GM23338 (cell line): ENCODE measurements at regions not wholly inside any gene's neighbourhood (a gene's known extent, or its start where the extent isn't known, plus 50 kb on each side); places are given as distances from the start of the nearest gene placed in this dataset.

ENCODE experiments used
- ATAC-seq: fragments of 200-7000 bp; cut with Tn5 transposase; 3 replicates; pipeline ENCODE4 v1.9.1; 2020
- DNase-seq: peaks from one replicate; pipeline ENCODE4 v3.0.0-alpha.2; 2015; ENCODE audit warnings: low spot score
- H2AFZ ChIP-seq: fragments of 200-600 bp; sonication (generic); 2 replicates; pipeline ENCODE4 v1.8.0; 2016; ENCODE audit warnings: antibody characterized with exemption, mild to moderate bottlenecking, moderate library complexity
- H3F3A ChIP-seq: fragments of 200-600 bp; sonication (generic); replicated peaks from 2 replicates; pipeline ENCODE4 v1.8.0; 2017; ENCODE audit warnings: antibody characterized with exemption, mixed run types, low read depth
- H3K27ac ChIP-seq: fragments of 200-600 bp; sonication (generic); 2 replicates; pipeline ENCODE4 v1.6.1; 2016; ENCODE audit warnings: low read depth
- H3K27me3 ChIP-seq: fragments of 200-600 bp; sonication (generic); 2 replicates; pipeline ENCODE4 v1.8.0; 2016; ENCODE audit warnings: mild to moderate bottlenecking, mixed run types, moderate library complexity; ENCODE audit not compliant: insufficient read depth
- H3K36me3 ChIP-seq: fragments of 200-600 bp; sonication (generic); 2 replicates; pipeline ENCODE4 v1.8.0; 2016; ENCODE audit warnings: mild to moderate bottlenecking; ENCODE audit not compliant: insufficient read depth
- H3K4me1 ChIP-seq: fragments of 200-600 bp; sonication (generic); 2 replicates; pipeline ENCODE4 v1.8.0; 2016; ENCODE audit warnings: mild to moderate bottlenecking, moderate library complexity; ENCODE audit not compliant: insufficient read depth
- H3K4me2 ChIP-seq: fragments of 200-600 bp; sonication (generic); 2 replicates; pipeline ENCODE4 v1.7.1; 2017; ENCODE audit warnings: mixed run types
- H3K4me3 ChIP-seq: fragments of 200-600 bp; sonication (generic); 2 replicates; pipeline ENCODE4 v1.6.1; 2016; ENCODE audit warnings: mixed run types
- H3K79me2 ChIP-seq: fragments of 200-600 bp; sonication (generic); replicated peaks from 2 replicates; pipeline ENCODE4 v1.8.0; 2017; ENCODE audit warnings: mild to moderate bottlenecking; ENCODE audit not compliant: insufficient read depth
- H3K9me2 ChIP-seq: fragments of 200-600 bp; sonication (generic); 2 replicates; pipeline ENCODE4 v1.8.0; 2017; ENCODE audit not compliant: insufficient read depth
- H4K20me1 ChIP-seq: fragments of 200-600 bp; sonication (generic); replicated peaks from 2 replicates; pipeline ENCODE4 v1.8.0; 2017; ENCODE audit warnings: mild to moderate bottlenecking; ENCODE audit not compliant: insufficient read depth
- H3K27ac Mint-ChIP-seq: 2 replicates; pipeline ENCODE4 v1.8.0; 2020; ENCODE audit warnings: inconsistent platforms, mild to moderate bottlenecking, moderate library complexity, mixed read lengths
- H3K27me3 Mint-ChIP-seq: 3 replicates; pipeline ENCODE4 v1.8.0; 2022; ENCODE audit warnings: low read depth, mild to moderate bottlenecking, moderate library complexity, mixed read lengths, inconsistent platforms; ENCODE audit not compliant: insufficient read depth, poor library complexity
- H3K36me3 Mint-ChIP-seq: 3 replicates; pipeline ENCODE4 v1.8.0; 2021; ENCODE audit warnings: low read depth, mild to moderate bottlenecking, inconsistent platforms, moderate library complexity, mixed read lengths
- H3K4me1 Mint-ChIP-seq: 3 replicates; pipeline ENCODE4 v1.8.0; 2020; ENCODE audit warnings: mild to moderate bottlenecking, inconsistent platforms, mixed read lengths
- H3K4me3 Mint-ChIP-seq: 3 replicates; pipeline ENCODE4 v1.8.0; 2021; ENCODE audit warnings: moderate library complexity, mild to moderate bottlenecking, inconsistent platforms, mixed read lengths
- H3K9me3 Mint-ChIP-seq: 3 replicates; pipeline ENCODE4 v1.8.0; 2020; ENCODE audit warnings: moderate library complexity, mild to moderate bottlenecking, inconsistent platforms, mixed read lengths
- CREB1 ChIP-seq: fragments of 250-450 bp; sonication (Bioruptor Pico); IDR thresholded peaks from 2 replicates; pipeline ENCODE4 v1.5.0; 2020; ENCODE audit warnings: low read depth, mild to moderate bottlenecking, moderate library complexity
- EZH2 ChIP-seq: fragments of 200-600 bp; sonication (generic); IDR thresholded peaks from one replicate; pipeline ENCODE4 v1.8.0; 2017; ENCODE audit warnings: antibody characterized with exemption, mild to moderate bottlenecking, low read depth; ENCODE audit not compliant: unreplicated experiment
- EZH2phosphoT487 ChIP-seq: fragments of 200-600 bp; sonication (generic); IDR thresholded peaks from one replicate; pipeline ENCODE4 v1.8.1; 2018; ENCODE audit warnings: antibody characterized with exemption; ENCODE audit not compliant: unreplicated experiment
- JUNB ChIP-seq: IDR thresholded peaks from one replicate; pipeline ENCODE4 v1.6.1; 2016; ENCODE audit warnings: antibody characterized with exemption; ENCODE audit not compliant: unreplicated experiment
- NANOG ChIP-seq: IDR thresholded peaks from 2 replicates; pipeline ENCODE4 v1.6.1; 2016; ENCODE audit warnings: antibody characterized with exemption, borderline replicate concordance
- POLR2AphosphoS5 ChIP-seq: IDR thresholded peaks from 2 replicates; pipeline ENCODE4 v1.6.1; 2016; ENCODE audit warnings: antibody characterized with exemption, low read depth
- STAT1 ChIP-seq: IDR thresholded peaks from one replicate; pipeline ENCODE4 v1.6.1; 2016; ENCODE audit warnings: antibody characterized with exemption; ENCODE audit not compliant: unreplicated experiment
- ZNF114 ChIP-seq: fragments of 250-450 bp; sonication (Bioruptor Pico); IDR thresholded peaks from 2 replicates; pipeline ENCODE4 v1.5.0; 2020; ENCODE audit warnings: mild to moderate bottlenecking, moderate library complexity
- ZNF331 ChIP-seq: fragments of 250-450 bp; sonication (Bioruptor Pico); IDR thresholded peaks from 2 replicates; pipeline ENCODE4 v1.5.0; 2020; ENCODE audit warnings: low read depth, mild to moderate bottlenecking, moderate library complexity
- TF ChIP-seq, protein P1 (sequence below): IDR thresholded peaks from one replicate; pipeline ENCODE4 v1.6.1; 2018; ENCODE audit warnings: antibody characterized with exemption; ENCODE audit not compliant: unreplicated experiment
- TF ChIP-seq, protein P2 (sequence below), 2 experiments: fragments of 200-600 bp in 1 of 2; sonication (generic) in 1 of 2; conservative IDR thresholded peaks; 2 replicates each; pipeline versions ENCODE4 v1.5.1 to v1.6.1; 2016 to 2017; ENCODE audit warnings: antibody characterized with exemption in 2 of 2, low read depth in 2 of 2, mild to moderate bottlenecking in 2 of 2, moderate library complexity in 1 of 2
- TF ChIP-seq, protein P3 (sequence below): fragments of 250-450 bp; sonication (Bioruptor Pico); IDR thresholded peaks from 2 replicates; pipeline ENCODE4 v1.5.0; 2020; ENCODE audit warnings: mild to moderate bottlenecking, moderate library complexity
- TF ChIP-seq, protein P4 (sequence below): IDR thresholded peaks from 2 replicates; pipeline ENCODE4 v1.6.1; 2016; ENCODE audit warnings: antibody characterized with exemption

DNA sequence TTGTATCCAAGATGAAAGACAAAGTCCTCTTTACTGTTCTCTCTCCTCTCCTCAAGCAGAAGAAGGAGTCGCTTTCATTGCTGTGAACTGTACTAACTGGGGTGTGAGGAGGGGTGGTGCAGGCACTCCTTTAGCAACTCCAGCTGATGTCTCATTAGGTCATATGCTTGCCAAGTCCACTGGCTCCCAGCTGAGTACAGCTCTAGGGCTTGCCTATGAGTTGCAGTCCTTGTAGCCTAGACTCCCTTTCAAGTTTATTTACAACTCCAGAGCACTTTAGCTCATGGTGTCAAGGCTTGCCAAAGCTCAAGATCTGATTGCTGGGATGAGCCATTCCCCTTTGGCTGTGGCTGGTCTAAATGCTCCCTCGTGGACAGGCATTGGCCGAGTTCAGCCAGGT, 55.1 kb upstream of the PDGFD start:
- H3K4me3 ChIP-seq = no peak overlapping the region
- no peaks in the 10 kb centered on the region for H3K79me2 ChIP-seq
- no peaks in the 10 kb centered on the region for H3K27me3 Mint-ChIP-seq
- H3K27ac ChIP-seq = no peak overlapping the region
- H2AFZ ChIP-seq = no peak overlapping the region
- H3K9me2 ChIP-seq = peaks cover 6% of the 10 kb centered on the region; the same call in 1 of the 2 replicates
- H4K20me1 ChIP-seq = no peaks in the 10 kb centered on the region
- no peaks in the 10 kb centered on the region for H3K36me3 ChIP-seq
- no peaks in the 10 kb centered on the region for H3K4me1 Mint-ChIP-seq
- ATAC-seq (no peak), DNase-seq (no peak)
- no peaks in the 10 kb centered on the region for H3F3A ChIP-seq
- no peak overlapping the region for H3K27ac Mint-ChIP-seq
- H3K4me1 ChIP-seq = no peaks in the 10 kb centered on the region
- TF ChIP-seq ZNF331 (CRISPR knock-in tag) = no peak
- no peak for TF ChIP-seq CREB1 (CRISPR knock-in tag)
- TF ChIP-seq ZNF114 = no peak
- no peak for TF ChIP-seq EZH2phosphoT487
- TF ChIP-seq, protein P1, sequence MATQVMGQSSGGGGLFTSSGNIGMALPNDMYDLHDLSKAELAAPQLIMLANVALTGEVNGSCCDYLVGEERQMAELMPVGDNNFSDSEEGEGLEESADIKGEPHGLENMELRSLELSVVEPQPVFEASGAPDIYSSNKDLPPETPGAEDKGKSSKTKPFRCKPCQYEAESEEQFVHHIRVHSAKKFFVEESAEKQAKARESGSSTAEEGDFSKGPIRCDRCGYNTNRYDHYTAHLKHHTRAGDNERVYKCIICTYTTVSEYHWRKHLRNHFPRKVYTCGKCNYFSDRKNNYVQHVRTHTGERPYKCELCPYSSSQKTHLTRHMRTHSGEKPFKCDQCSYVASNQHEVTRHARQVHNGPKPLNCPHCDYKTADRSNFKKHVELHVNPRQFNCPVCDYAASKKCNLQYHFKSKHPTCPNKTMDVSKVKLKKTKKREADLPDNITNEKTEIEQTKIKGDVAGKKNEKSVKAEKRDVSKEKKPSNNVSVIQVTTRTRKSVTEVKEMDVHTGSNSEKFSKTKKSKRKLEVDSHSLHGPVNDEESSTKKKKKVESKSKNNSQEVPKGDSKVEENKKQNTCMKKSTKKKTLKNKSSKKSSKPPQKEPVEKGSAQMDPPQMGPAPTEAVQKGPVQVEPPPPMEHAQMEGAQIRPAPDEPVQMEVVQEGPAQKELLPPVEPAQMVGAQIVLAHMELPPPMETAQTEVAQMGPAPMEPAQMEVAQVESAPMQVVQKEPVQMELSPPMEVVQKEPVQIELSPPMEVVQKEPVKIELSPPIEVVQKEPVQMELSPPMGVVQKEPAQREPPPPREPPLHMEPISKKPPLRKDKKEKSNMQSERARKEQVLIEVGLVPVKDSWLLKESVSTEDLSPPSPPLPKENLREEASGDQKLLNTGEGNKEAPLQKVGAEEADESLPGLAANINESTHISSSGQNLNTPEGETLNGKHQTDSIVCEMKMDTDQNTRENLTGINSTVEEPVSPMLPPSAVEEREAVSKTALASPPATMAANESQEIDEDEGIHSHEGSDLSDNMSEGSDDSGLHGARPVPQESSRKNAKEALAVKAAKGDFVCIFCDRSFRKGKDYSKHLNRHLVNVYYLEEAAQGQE = no peak
- no peak for TF ChIP-seq JUNB
- TF ChIP-seq, protein P2, sequence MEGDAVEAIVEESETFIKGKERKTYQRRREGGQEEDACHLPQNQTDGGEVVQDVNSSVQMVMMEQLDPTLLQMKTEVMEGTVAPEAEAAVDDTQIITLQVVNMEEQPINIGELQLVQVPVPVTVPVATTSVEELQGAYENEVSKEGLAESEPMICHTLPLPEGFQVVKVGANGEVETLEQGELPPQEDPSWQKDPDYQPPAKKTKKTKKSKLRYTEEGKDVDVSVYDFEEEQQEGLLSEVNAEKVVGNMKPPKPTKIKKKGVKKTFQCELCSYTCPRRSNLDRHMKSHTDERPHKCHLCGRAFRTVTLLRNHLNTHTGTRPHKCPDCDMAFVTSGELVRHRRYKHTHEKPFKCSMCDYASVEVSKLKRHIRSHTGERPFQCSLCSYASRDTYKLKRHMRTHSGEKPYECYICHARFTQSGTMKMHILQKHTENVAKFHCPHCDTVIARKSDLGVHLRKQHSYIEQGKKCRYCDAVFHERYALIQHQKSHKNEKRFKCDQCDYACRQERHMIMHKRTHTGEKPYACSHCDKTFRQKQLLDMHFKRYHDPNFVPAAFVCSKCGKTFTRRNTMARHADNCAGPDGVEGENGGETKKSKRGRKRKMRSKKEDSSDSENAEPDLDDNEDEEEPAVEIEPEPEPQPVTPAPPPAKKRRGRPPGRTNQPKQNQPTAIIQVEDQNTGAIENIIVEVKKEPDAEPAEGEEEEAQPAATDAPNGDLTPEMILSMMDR (conservative IDR thresholded peaks at IDR 0.05; ENCODE audit: low read depth in 2 of 2) = no peak
- TF ChIP-seq POLR2AphosphoS5 = no peak
- TF ChIP-seq NANOG = no peak
- TF ChIP-seq, protein P3, sequence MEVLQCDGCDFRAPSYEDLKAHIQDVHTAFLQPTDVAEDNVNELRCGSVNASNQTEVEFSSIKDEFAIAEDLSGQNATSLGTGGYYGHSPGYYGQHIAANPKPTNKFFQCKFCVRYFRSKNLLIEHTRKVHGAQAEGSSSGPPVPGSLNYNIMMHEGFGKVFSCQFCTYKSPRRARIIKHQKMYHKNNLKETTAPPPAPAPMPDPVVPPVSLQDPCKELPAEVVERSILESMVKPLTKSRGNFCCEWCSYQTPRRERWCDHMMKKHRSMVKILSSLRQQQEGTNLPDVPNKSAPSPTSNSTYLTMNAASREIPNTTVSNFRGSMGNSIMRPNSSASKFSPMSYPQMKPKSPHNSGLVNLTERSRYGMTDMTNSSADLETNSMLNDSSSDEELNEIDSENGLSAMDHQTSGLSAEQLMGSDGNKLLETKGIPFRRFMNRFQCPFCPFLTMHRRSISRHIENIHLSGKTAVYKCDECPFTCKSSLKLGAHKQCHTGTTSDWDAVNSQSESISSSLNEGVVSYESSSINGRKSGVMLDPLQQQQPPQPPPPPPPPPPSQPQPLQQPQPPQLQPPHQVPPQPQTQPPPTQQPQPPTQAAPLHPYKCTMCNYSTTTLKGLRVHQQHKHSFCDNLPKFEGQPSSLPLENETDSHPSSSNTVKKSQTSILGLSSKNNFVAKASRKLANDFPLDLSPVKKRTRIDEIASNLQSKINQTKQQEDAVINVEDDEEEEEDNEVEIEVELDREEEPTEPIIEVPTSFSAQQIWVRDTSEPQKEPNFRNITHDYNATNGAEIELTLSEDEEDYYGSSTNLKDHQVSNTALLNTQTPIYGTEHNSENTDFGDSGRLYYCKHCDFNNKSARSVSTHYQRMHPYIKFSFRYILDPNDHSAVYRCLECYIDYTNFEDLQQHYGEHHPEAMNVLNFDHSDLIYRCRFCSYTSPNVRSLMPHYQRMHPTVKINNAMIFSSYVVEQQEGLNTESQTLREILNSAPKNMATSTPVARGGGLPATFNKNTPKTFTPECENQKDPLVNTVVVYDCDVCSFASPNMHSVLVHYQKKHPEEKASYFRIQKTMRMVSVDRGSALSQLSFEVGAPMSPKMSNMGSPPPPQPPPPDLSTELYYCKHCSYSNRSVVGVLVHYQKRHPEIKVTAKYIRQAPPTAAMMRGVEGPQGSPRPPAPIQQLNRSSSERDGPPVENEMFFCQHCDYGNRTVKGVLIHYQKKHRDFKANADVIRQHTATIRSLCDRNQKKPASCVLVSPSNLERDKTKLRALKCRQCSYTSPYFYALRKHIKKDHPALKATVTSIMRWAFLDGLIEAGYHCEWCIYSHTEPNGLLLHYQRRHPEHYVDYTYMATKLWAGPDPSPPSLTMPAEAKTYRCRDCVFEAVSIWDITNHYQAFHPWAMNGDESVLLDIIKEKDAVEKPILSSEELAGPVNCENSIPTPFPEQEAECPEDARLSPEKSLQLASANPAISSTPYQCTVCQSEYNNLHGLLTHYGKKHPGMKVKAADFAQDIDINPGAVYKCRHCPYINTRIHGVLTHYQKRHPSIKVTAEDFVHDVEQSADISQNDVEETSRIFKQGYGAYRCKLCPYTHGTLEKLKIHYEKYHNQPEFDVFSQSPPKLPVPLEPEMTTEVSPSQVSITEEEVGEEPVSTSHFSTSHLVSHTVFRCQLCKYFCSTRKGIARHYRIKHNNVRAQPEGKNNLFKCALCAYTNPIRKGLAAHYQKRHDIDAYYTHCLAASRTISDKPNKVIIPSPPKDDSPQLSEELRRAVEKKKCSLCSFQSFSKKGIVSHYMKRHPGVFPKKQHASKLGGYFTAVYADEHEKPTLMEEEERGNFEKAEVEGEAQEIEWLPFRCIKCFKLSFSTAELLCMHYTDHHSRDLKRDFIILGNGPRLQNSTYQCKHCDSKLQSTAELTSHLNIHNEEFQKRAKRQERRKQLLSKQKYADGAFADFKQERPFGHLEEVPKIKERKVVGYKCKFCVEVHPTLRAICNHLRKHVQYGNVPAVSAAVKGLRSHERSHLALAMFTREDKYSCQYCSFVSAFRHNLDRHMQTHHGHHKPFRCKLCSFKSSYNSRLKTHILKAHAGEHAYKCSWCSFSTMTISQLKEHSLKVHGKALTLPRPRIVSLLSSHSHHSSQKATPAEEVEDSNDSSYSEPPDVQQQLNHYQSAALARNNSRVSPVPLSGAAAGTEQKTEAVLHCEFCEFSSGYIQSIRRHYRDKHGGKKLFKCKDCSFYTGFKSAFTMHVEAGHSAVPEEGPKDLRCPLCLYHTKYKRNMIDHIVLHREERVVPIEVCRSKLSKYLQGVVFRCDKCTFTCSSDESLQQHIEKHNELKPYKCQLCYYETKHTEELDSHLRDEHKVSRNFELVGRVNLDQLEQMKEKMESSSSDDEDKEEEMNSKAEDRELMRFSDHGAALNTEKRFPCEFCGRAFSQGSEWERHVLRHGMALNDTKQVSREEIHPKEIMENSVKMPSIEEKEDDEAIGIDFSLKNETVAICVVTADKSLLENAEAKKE (CRISPR knock-in tag) = no peak
- TF ChIP-seq STAT1 = no peak
- TF ChIP-seq EZH2 = no peak
- TF ChIP-seq, protein P4, sequence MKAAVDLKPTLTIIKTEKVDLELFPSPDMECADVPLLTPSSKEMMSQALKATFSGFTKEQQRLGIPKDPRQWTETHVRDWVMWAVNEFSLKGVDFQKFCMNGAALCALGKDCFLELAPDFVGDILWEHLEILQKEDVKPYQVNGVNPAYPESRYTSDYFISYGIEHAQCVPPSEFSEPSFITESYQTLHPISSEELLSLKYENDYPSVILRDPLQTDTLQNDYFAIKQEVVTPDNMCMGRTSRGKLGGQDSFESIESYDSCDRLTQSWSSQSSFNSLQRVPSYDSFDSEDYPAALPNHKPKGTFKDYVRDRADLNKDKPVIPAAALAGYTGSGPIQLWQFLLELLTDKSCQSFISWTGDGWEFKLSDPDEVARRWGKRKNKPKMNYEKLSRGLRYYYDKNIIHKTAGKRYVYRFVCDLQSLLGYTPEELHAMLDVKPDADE = no peak
- H3K4me2 ChIP-seq = no peak overlapping the region
- no peaks in the 10 kb centered on the region for H3K36me3 Mint-ChIP-seq
- no peaks in the 10 kb centered on the region for H3K27me3 ChIP-seq
- H3K4me3 Mint-ChIP-seq = no peak overlapping the region
- H3K9me3 Mint-ChIP-seq = no peaks in the 10 kb centered on the region
